Activated naive CD8-positive, alpha-beta T cell treated with anti-CD3 and anti-CD28 coated beads, Interleukin-2, amount 50 U/mL, for 24 hours (primary cell): ENCODE measurements at regions not wholly inside any gene's neighbourhood (a gene's known extent, or its start where the extent isn't known, plus 50 kb on each side); places are given as distances from the start of the nearest gene placed in this dataset.
"Not testable (repeated sequence)": the region's sequence is repeated elsewhere in the genome, so short reads cannot be mapped to it uniquely, and the experiment has no call there.

ENCODE experiments used
- ATAC-seq: fragments of 150-1000 bp; cut with Tn5 transposase; one replicate; pipeline ENCODE4 v1.10.0; 2021
- DNase-seq: peaks from one replicate; pipeline ENCODE4 v3.0.0; 2021
- H3K27ac Mint-ChIP-seq: one replicate; pipeline ENCODE4 v1.8.0; 2021; ENCODE audit warnings: mild to moderate bottlenecking, mixed read lengths
- H3K27me3 Mint-ChIP-seq: one replicate; pipeline ENCODE4 v1.8.0; 2021; ENCODE audit warnings: mixed read lengths
- H3K36me3 Mint-ChIP-seq: one replicate; pipeline ENCODE4 v1.8.0; 2021; ENCODE audit warnings: low read depth, mixed read lengths
- H3K4me1 Mint-ChIP-seq: one replicate; pipeline ENCODE4 v1.8.0; 2021; ENCODE audit warnings: mixed read lengths
- H3K4me3 Mint-ChIP-seq: one replicate; pipeline ENCODE4 v1.8.0; 2021; ENCODE audit warnings: mild to moderate bottlenecking, moderate library complexity, mixed read lengths
- H3K9me3 Mint-ChIP-seq: one replicate; pipeline ENCODE4 v1.8.0; 2021; ENCODE audit warnings: mixed read lengths

- no peaks in the 10 kb centered on the region for H3K9me3 Mint-ChIP-seq
- no peaks in the 10 kb centered on the region for H3K4me1 Mint-ChIP-seq
- no peaks in the 10 kb centered on the region for H3K36me3 Mint-ChIP-seq
- ATAC-seq, result no peak
- DNase-seq, result no peak
- H3K27ac Mint-ChIP-seq, result no peak overlapping the region
- no peak overlapping the region for H3K4me3 Mint-ChIP-seq
- no peaks in the 10 kb centered on the region for H3K27me3 Mint-ChIP-seq
These were observed 793.3 kb upstream of the GOT2 start for GRCh38 chr16:59527206-59527997.

GRCh38 chr16:59522826-59523225, 788.7 kb upstream of the GOT2 start:
- ATAC-seq (no peak), DNase-seq (no peak)
- no peaks in the 10 kb centered on the region for H3K27me3 Mint-ChIP-seq
- H3K4me1 Mint-ChIP-seq, result no peaks in the 10 kb centered on the region
- H3K36me3 Mint-ChIP-seq, result no peaks in the 10 kb centered on the region
- H3K4me3 Mint-ChIP-seq, result no peak overlapping the region
- H3K9me3 Mint-ChIP-seq, result peaks cover 15% of the 10 kb centered on the region
- H3K27ac Mint-ChIP-seq, result no peak overlapping the region

GRCh38 chr16:59518721-59519120, 784.6 kb upstream of the GOT2 start:
- not testable (repeated sequence) for H3K4me3 Mint-ChIP-seq, H3K27me3 Mint-ChIP-seq, H3K36me3 Mint-ChIP-seq, ATAC-seq, H3K4me1 Mint-ChIP-seq, H3K27ac Mint-ChIP-seq, DNase-seq
- H3K9me3 Mint-ChIP-seq, result peaks cover 31% of the 10 kb centered on the region

- ATAC-seq, result no peak
- Mint-ChIP-seq H3K4me3 (no peak overlapping the region), H3K36me3 (no peaks in the 10 kb centered on the region), H3K4me1 (no peaks in the 10 kb centered on the region), H3K27ac (no peak overlapping the region), H3K27me3 (no peaks in the 10 kb centered on the region), H3K9me3 (peaks cover 26% of the 10 kb centered on the region)
- DNase-seq, result no peak
These were observed 780.5 kb upstream of the GOT2 start for GRCh38 chr16:59514651-59515050.

GRCh38 chr16:59510008-59510424, 775.9 kb upstream of the GOT2 start:
- ATAC-seq (no peak), DNase-seq (no peak)
- Mint-ChIP-seq H3K4me1 (no peaks in the 10 kb centered on the region), H3K36me3 (no peaks in the 10 kb centered on the region), H3K4me3 (no peak overlapping the region), H3K27ac (no peak overlapping the region), H3K9me3 (peaks cover 5% of the 10 kb centered on the region), H3K27me3 (no peaks in the 10 kb centered on the region)

GRCh38 chr16:59500601-59501000, 766.5 kb upstream of the GOT2 start:
- H3K9me3 Mint-ChIP-seq, result peaks cover 16% of the 10 kb centered on the region
- H3K36me3 Mint-ChIP-seq, result no peaks in the 10 kb centered on the region
- H3K4me3 Mint-ChIP-seq, result no peak overlapping the region
- H3K4me1 Mint-ChIP-seq, result no peaks in the 10 kb centered on the region
- DNase-seq, result no peak
- no peak overlapping the region for H3K27ac Mint-ChIP-seq
- peaks cover 1% of the 10 kb centered on the region for H3K27me3 Mint-ChIP-seq
- no peak for ATAC-seq

GRCh38 chr16:59487067-59487466, 753.0 kb upstream of the GOT2 start:
- no peaks in the 10 kb centered on the region for H3K4me1 Mint-ChIP-seq
- H3K27ac Mint-ChIP-seq, result no peak overlapping the region
- DNase-seq, result no peak
- no peaks in the 10 kb centered on the region for H3K27me3 Mint-ChIP-seq
- H3K9me3 Mint-ChIP-seq, result peaks cover 21% of the 10 kb centered on the region
- no peak for ATAC-seq
- no peak overlapping the region for H3K4me3 Mint-ChIP-seq
- no peaks in the 10 kb centered on the region for H3K36me3 Mint-ChIP-seq

- Mint-ChIP-seq H3K9me3 (peaks cover 21% of the 10 kb centered on the region), H3K27ac (no peak overlapping the region)
- DNase-seq, result no peak
These were observed 750.9 kb upstream of the GOT2 start for GRCh38 chr16:59484833-59485516.

GRCh38 chr16:59478838-59479237, 744.7 kb upstream of the GOT2 start:
- no peaks in the 10 kb centered on the region for H3K27me3 Mint-ChIP-seq
- ATAC-seq (no peak), DNase-seq (no peak)
- no peak overlapping the region for H3K4me3 Mint-ChIP-seq
- H3K9me3 Mint-ChIP-seq, result peaks cover 3% of the 10 kb centered on the region
- H3K36me3 Mint-ChIP-seq, result no peaks in the 10 kb centered on the region
- H3K27ac Mint-ChIP-seq, result no peak overlapping the region
- no peaks in the 10 kb centered on the region for H3K4me1 Mint-ChIP-seq

More at GRCh38 chr16:59484833-59485516, 750.9 kb upstream of the GOT2 start:
- H3K4me1 Mint-ChIP-seq, result no peaks in the 10 kb centered on the region
- H3K36me3 Mint-ChIP-seq, result no peaks in the 10 kb centered on the region
- ATAC-seq, result no peak
- H3K27me3 Mint-ChIP-seq, result no peaks in the 10 kb centered on the region
- no peak overlapping the region for H3K4me3 Mint-ChIP-seq

GRCh38 chr16:59470556-59470955, 736.4 kb upstream of the GOT2 start:
- Mint-ChIP-seq H3K4me1 (no peaks in the 10 kb centered on the region), H3K36me3 (no peaks in the 10 kb centered on the region), H3K9me3 (peaks cover 11% of the 10 kb centered on the region), H3K27ac (no peak overlapping the region), H3K4me3 (no peak overlapping the region), H3K27me3 (no peaks in the 10 kb centered on the region)
- DNase-seq, result no peak
- no peak for ATAC-seq

- Mint-ChIP-seq H3K27me3 (no peaks in the 10 kb centered on the region), H3K36me3 (no peaks in the 10 kb centered on the region), H3K27ac (no peak overlapping the region), H3K9me3 (peaks cover 11% of the 10 kb centered on the region), H3K4me1 (no peaks in the 10 kb centered on the region), H3K4me3 (no peak overlapping the region)
- ATAC-seq (no peak), DNase-seq (no peak)
These were observed 735.1 kb upstream of the GOT2 start for GRCh38 chr16:59469266-59469665.

- Mint-ChIP-seq H3K4me3 (no peak overlapping the region), H3K27me3 (no peaks in the 10 kb centered on the region), H3K4me1 (no peaks in the 10 kb centered on the region), H3K9me3 (peaks cover 6% of the 10 kb centered on the region), H3K27ac (no peak overlapping the region), H3K36me3 (no peaks in the 10 kb centered on the region)
- ATAC-seq, result no peak
- no peak for DNase-seq
These were observed 729.7 kb upstream of the GOT2 start for GRCh38 chr16:59463776-59464175.

- Mint-ChIP-seq H3K27me3 (no peaks in the 10 kb centered on the region), H3K4me1 (no peaks in the 10 kb centered on the region), H3K9me3 (no peaks in the 10 kb centered on the region), H3K36me3 (no peaks in the 10 kb centered on the region), H3K27ac (no peak overlapping the region), H3K4me3 (no peak overlapping the region)
- ATAC-seq, result no peak
- no peak for DNase-seq
These were observed 725.7 kb upstream of the GOT2 start for GRCh38 chr16:59459806-59460205.

- ATAC-seq, result no peak
- Mint-ChIP-seq H3K9me3 (no peaks in the 10 kb centered on the region), H3K36me3 (no peaks in the 10 kb centered on the region), H3K27me3 (no peaks in the 10 kb centered on the region), H3K4me1 (no peaks in the 10 kb centered on the region), H3K4me3 (no peak overlapping the region), H3K27ac (no peak overlapping the region)
- no peak for DNase-seq
These were observed 721.4 kb upstream of the GOT2 start for GRCh38 chr16:59455497-59455896.

GRCh38 chr16:59450513-59450912, 716.4 kb upstream of the GOT2 start:
- not testable (repeated sequence) for H3K36me3 Mint-ChIP-seq, H3K27ac Mint-ChIP-seq, H3K4me1 Mint-ChIP-seq, H3K27me3 Mint-ChIP-seq, H3K9me3 Mint-ChIP-seq, ATAC-seq, H3K4me3 Mint-ChIP-seq, DNase-seq
